Upper lobe of left lung (tissue), 6 donors: ENCODE measurements at regions not wholly inside any gene's neighbourhood (a gene's known extent, or its start where the extent isn't known, plus 50 kb on each side); places are given as distances from the start of the nearest gene placed in this dataset.

ENCODE experiments used
- ATAC-seq, 2 donors: fragments of 200-7000 bp; cut with Tn5 transposase; one replicate each; pipeline ENCODE4 v1.9.1; 2022; ENCODE audit warnings: mild to moderate bottlenecking in 2 of 2, moderate library complexity in 2 of 2; ENCODE audit not compliant: low FRiP score in 2 of 2
- DNase-seq, 2 donors: peaks; one replicate each; pipeline ENCODE4 v3.0.0-alpha.2; 2019 to 2020
- H3K27ac ChIP-seq, 4 donors: fragments of 200-600 bp; sonication (generic); one replicate each; pipeline ENCODE4 v1.5.1; 2016 to 2019
- H3K27me3 ChIP-seq, 4 donors: fragments of 200-600 bp; sonication (generic); one replicate each; pipeline ENCODE4 v1.5.1; 2017 to 2019
- H3K36me3 ChIP-seq, 4 donors: fragments of 200-600 bp; sonication (generic); one replicate each; pipeline ENCODE4 v1.5.1; 2016 to 2019
- H3K4me1 ChIP-seq, 4 donors: fragments of 200-600 bp; sonication (generic); one replicate each; pipeline ENCODE4 v1.5.1; 2018 to 2019
- H3K4me3 ChIP-seq, 4 donors: fragments of 200-600 bp; sonication (generic); one replicate each; pipeline ENCODE4 v1.5.1; 2017 to 2019; ENCODE audit warnings: mild to moderate bottlenecking in 2 of 4, moderate library complexity in 1 of 4
- H3K9me3 ChIP-seq, 4 donors: fragments of 200-600 bp; sonication (generic); one replicate each; pipeline ENCODE4 v1.5.1; 2018 to 2019
- EP300 ChIP-seq, 4 donors: sonication (generic); formaldehyde crosslinking; IDR thresholded peaks; one replicate each; pipeline ENCODE4 v1.5.1; 2017; ENCODE audit warnings: antibody characterized with exemption in 4 of 4, control low read depth in 2 of 4
- POLR2A ChIP-seq, 4 donors: fragments of 450-650 bp; IDR thresholded peaks; one replicate each; pipeline ENCODE4 v1.5.1; 2016 to 2017; ENCODE audit warnings: antibody characterized with exemption in 4 of 4, mild to moderate bottlenecking in 2 of 4
- POLR2AphosphoS5 ChIP-seq, 2 donors: sonication (generic); formaldehyde crosslinking; IDR thresholded peaks; one replicate each; pipeline ENCODE4 v1.5.1; 2017; ENCODE audit warnings: antibody characterized with exemption in 2 of 2
- WGBS, 2 donors: methylation state at CpG; one replicate each; pipeline ENCODE4 v1.1.5; 2017 to 2018; 5-methylcytosine and 5-hydroxymethylcytosine counted together
- TF ChIP-seq, protein P1 (sequence below), 6 experiments: fragments of 450-650 bp in 4 of 6; fragments of 200-600 bp in 2 of 6; sonication (generic) in 2 of 6; IDR thresholded peaks; one replicate each; pipeline ENCODE4 v1.5.1; 2016 to 2019; ENCODE audit warnings: antibody characterized with exemption in 6 of 6
- donor health status: DM: no; HTN: no; CAD: no; lungs with moderate emphysema.
- donor health status: DM: no; HTN: yes; CAD: no; lungs with severe emphysema.

GRCh38 chrY:21813484-21814233 is 80.7 kb downstream of the RBMY1D start:
- Histone ChIP-seq H3K4me1 (no peaks in the 10 kb centered on the region), H3K4me3 (no peak overlapping the region), H3K27ac (no peak overlapping the region), H3K27me3 (no peaks in the 10 kb centered on the region), H3K36me3 (no peaks in the 10 kb centered on the region), H3K9me3 (no peaks in the 10 kb centered on the region)
- TF ChIP-seq, protein P1, sequence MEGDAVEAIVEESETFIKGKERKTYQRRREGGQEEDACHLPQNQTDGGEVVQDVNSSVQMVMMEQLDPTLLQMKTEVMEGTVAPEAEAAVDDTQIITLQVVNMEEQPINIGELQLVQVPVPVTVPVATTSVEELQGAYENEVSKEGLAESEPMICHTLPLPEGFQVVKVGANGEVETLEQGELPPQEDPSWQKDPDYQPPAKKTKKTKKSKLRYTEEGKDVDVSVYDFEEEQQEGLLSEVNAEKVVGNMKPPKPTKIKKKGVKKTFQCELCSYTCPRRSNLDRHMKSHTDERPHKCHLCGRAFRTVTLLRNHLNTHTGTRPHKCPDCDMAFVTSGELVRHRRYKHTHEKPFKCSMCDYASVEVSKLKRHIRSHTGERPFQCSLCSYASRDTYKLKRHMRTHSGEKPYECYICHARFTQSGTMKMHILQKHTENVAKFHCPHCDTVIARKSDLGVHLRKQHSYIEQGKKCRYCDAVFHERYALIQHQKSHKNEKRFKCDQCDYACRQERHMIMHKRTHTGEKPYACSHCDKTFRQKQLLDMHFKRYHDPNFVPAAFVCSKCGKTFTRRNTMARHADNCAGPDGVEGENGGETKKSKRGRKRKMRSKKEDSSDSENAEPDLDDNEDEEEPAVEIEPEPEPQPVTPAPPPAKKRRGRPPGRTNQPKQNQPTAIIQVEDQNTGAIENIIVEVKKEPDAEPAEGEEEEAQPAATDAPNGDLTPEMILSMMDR (IDR thresholded peaks at IDR 0.05), result no peak
- no peak for TF ChIP-seq POLR2AphosphoS5 (IDR thresholded peaks at IDR 0.05)
- TF ChIP-seq POLR2A (IDR thresholded peaks at IDR 0.05), result no peak
- DNase-seq (no peak), ATAC-seq (no peak)
- 18% methylated on average over 1 of the region's 1 CpG; no CpG with 5 or more reads in 1 of the 2 donors for WGBS, 2 donors

GRCh38 chrY:21814491-21814890 is 79.8 kb downstream of the RBMY1D start:
- 46% methylated on average over 2 of the region's 2 CpGs; no CpG with 5 or more reads in 1 of the 2 donors for WGBS, 2 donors
- H3K4me3 ChIP-seq, result no peak overlapping the region
- ATAC-seq (no peak), DNase-seq (no peak)
- H3K27ac ChIP-seq, result no peak overlapping the region
- TF ChIP-seq POLR2AphosphoS5 (IDR thresholded peaks at IDR 0.05), result no peak
- TF ChIP-seq EP300 (IDR thresholded peaks at IDR 0.05), result no peak
- TF ChIP-seq POLR2A (IDR thresholded peaks at IDR 0.05), result no peak
- TF ChIP-seq, protein P1 (IDR thresholded peaks at IDR 0.05), result no peak
- H3K4me1 ChIP-seq, result no peaks in the 10 kb centered on the region
- no peaks in the 10 kb centered on the region for H3K27me3 ChIP-seq
- no peaks in the 10 kb centered on the region for H3K36me3 ChIP-seq
- H3K9me3 ChIP-seq, result no peaks in the 10 kb centered on the region

DNA sequence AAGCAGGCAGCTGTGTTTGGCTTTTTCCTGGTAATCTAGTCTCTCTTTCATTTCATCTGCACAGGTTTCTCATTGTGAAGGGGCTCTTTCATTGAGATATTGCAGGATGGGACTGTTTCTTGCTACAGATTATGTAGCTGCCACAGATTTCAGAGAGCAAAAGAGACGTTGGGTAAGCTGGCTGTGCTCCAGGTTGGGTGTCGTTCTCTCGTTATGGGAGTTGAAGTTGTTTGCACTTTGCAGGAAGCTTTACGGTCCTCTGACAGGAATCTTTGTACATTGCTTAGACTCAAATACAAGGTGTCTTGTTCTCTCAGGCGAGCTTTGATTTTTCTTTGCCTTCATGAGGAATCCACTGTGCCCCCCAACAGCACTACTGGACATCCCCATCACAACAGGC is 72.4 kb downstream of the RBMY1D start:
- H3K4me1 ChIP-seq, result no peaks in the 10 kb centered on the region
- H3K9me3 ChIP-seq, result no peaks in the 10 kb centered on the region
- TF ChIP-seq POLR2A (IDR thresholded peaks at IDR 0.05) (no peak), EP300 (IDR thresholded peaks at IDR 0.05) (no peak), POLR2AphosphoS5 (IDR thresholded peaks at IDR 0.05) (no peak)
- TF ChIP-seq, protein P1 (IDR thresholded peaks at IDR 0.05), result no peak
- H3K36me3 ChIP-seq, result no peaks in the 10 kb centered on the region
- no peaks in the 10 kb centered on the region for H3K27me3 ChIP-seq
- ATAC-seq, result no peak
- no peak for DNase-seq
- WGBS, 2 donors, result no CpG with 5 or more reads among the region's 5 CpGs
- H3K4me3 ChIP-seq, result no peak overlapping the region
- no peak overlapping the region for H3K27ac ChIP-seq

DNA sequence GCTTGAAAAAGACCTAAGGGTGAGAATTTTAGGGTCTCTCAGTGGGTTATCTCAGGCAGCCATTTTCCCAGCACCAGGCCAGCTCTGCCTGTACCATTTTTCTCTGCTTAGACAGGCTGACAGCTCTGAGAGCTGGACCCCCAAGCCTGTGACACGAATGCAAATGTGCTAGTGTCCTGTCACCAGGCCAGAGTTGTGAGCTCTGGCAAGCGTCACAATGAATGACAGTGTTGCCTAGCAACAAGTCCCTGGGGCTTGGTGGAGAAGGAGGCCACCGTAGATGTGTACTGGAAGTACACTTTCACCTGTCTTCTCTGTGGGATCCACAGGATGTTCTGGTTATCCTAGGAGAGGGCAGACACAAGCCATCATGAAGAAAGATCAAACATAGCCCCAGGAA is 66.7 kb downstream of the RBMY1D start:
- WGBS, 2 donors, result no CpG with 5 or more reads among the region's 3 CpGs
- H3K9me3 ChIP-seq, result no peaks in the 10 kb centered on the region
- no peaks in the 10 kb centered on the region for H3K27me3 ChIP-seq
- H3K27ac ChIP-seq, result no peak overlapping the region
- DNase-seq, result no peak
- H3K4me1 ChIP-seq, result no peaks in the 10 kb centered on the region
- H3K36me3 ChIP-seq, result no peaks in the 10 kb centered on the region
- H3K4me3 ChIP-seq, result no peak overlapping the region
- TF ChIP-seq EP300 (IDR thresholded peaks at IDR 0.05) (no peak), POLR2A (IDR thresholded peaks at IDR 0.05) (no peak), POLR2AphosphoS5 (IDR thresholded peaks at IDR 0.05) (no peak)
- TF ChIP-seq, protein P1 (IDR thresholded peaks at IDR 0.05), result no peak
- ATAC-seq, result no peak
